Activated CD8-positive, alpha-beta memory T cell treated with anti-CD3 and anti-CD28 coated beads, Interleukin-2, amount 50 U/mL, for 48 hours (primary cell): ENCODE measurements at regions not wholly inside any gene's neighbourhood (a gene's known extent, or its start where the extent isn't known, plus 50 kb on each side); places are given as distances from the start of the nearest gene placed in this dataset.
"Not testable (repeated sequence)": the region's sequence is repeated elsewhere in the genome, so short reads cannot be mapped to it uniquely, and the experiment has no call there.

Experiments
- DNase-seq: peaks from one replicate; pipeline ENCODE4 v3.0.0-alpha.2; 2020

- DNase-seq, result no peak
These were observed 185.8 kb upstream of the IRX4 start for GRCh38 chr5:2068531-2068930.

DNA sequence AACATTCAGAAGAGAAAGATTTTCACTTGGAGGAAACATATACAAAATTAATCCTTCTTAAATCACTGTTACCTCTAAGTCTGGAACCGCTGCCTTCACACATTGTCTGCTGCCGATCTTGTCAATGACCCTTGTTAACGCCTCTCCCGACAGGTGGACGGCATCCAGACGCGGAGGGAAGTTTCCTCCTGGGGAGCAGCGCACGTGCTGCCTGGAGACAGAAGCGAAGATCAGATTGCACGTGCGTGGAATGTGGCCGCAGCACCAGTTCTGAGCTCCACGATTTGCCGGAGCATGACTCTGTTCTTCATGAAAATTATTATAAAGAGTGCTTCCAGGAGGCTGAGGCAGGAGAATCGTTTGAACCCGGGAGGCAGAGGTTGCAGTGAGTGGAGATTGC is 183.6 kb upstream of the IRX4 start:
- no peak for DNase-seq

DNA sequence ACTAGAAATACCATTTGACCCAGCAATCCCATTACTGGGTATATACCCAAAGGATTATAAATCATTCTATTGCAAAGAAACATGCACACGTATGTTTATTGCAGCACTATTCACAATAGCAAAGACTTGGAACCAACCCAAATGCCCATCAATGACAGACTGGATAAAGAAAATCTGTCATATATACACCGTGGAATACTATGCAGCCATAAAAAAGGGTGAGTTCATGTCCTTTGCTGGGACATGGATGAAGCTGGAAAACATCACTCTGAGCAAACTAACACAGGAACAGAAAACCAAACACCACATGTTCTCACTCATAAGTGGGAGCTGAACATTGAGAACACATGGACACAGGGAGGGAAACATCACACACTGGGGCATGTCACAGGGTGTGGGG is 180.7 kb upstream of the IRX4 start:
- DNase-seq, result not testable (repeated sequence)

DNA sequence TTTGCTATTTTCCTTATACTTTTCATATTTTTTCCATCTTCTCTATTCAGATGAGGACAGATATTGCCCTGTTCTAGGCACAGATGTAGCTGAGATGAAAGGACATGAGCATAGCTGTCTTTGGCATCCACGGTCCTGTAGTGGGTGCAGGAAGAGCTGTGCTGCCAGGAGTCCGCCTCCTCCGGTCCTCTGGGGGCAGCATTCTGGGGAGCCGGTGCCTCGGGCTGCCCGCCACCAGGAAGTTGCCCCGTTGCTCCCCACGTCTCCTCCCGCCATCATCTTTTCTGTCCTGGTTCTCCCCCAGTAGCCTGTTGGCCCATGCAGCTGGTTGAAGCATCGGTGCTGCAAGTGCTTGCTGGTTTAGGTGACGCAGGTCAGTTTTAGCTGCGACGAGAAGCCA is 170.0 kb upstream of the IRX4 start:
- no peak for DNase-seq

- no peak for DNase-seq
These were observed 167.2 kb upstream of the IRX4 start for GRCh38 chr5:2049876-2050275.

DNA sequence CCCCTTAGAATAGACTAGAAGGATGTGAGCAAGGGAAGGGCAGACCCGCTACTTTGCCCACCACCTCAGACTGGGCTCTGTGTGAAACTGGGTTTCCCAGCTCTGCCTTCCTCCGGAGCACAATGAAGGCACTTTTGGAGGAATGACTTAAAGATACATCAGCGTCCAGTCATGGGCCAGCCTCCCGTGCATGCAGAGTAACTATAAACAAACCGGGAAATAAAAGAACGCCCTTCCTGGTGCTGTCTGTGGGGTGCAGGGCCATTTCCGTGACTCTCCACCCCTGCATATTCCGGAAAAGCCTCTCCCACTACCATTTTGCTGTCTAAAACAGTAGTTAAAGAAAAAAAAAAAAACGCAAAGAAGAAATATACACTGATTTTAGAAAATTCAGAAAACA is 165.9 kb upstream of the IRX4 start:
- no peak for DNase-seq

DNA sequence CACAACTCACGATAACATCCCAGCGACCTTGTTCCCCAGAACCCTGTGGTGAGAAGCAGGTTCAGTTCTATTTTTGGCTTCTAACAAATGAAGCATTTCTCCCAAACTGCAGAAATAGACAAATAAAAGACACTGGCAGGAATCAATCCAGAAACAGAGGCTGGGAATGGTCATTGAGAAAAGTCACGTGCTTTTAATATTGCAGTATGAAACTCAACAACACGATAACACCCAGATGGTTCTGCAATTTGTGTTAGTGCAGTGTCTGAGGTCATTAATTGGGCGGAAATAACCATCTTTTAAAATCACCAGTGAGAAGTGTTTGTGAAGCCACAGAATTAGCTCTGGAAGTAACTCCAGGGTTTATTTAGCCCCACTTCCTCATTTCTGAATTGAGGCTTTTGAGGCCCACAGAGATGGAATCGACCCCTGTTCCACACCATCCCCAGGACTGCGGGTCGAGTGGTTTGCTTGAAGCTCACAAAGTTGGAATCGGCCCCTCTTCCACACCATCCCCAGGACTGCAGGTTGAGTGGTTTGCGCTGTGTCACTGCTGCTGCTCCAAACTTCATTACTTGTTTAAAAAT is 164.7 kb upstream of the IRX4 start:
- DNase-seq, result no peak

GRCh38 chr5:2044041-2044440 is 161.3 kb upstream of the IRX4 start:
- no peak for DNase-seq

- DNase-seq, result no peak
These were observed 156.4 kb upstream of the IRX4 start for GRCh38 chr5:2039180-2039531.

DNA sequence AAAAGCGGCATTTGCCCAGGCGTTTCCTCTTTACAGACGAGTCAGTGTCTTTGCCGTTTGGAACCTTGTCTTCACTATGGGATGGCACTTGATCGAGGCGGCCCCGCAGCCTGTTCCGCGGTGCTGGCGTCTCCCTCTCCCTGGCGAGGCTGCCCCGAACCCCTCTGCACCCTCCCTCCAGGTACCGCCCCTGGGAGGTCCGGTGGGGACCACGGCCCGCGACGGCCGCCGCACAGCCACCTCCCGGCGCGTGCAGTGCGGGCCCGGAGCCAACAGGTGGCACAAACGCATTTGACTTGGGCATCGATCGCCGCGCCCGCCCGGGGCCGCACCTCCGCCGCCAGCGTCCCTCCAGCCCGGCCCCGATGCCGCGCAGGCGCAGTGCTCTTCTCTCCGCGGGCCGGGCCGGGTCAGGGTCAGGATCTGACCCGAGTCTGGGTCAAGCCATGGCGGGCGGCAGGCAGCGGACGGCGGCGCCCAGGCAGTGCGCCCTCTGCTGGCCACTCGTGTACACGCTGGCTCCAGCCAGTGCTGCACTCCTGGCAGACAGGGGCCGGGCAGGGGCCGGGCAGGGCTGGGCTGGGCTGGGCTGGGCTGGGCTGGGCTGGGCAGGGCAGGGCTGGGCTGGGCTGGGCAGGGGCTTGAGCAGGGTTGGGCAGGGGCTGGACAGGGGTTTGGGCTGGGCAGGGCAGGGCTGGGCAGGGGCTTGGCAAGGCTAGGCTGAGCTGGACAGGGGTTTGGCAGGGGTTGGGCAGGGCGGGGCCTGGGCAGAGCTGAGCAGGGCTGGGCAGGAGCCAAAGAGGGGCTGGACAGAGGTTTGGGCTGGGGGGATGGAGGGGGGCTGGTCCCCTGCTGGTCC is 155.8 kb upstream of the IRX4 start:
- DNase-seq, result peak; percentile 86

- no peak for DNase-seq
These were observed 154.2 kb upstream of the IRX4 start for GRCh38 chr5:2036885-2037284.

- no peak for DNase-seq
These were observed 149.7 kb upstream of the IRX4 start for GRCh38 chr5:2032432-2032831.

- no peak for DNase-seq
These were observed 148.9 kb upstream of the IRX4 start for GRCh38 chr5:2031581-2031980.

DNA sequence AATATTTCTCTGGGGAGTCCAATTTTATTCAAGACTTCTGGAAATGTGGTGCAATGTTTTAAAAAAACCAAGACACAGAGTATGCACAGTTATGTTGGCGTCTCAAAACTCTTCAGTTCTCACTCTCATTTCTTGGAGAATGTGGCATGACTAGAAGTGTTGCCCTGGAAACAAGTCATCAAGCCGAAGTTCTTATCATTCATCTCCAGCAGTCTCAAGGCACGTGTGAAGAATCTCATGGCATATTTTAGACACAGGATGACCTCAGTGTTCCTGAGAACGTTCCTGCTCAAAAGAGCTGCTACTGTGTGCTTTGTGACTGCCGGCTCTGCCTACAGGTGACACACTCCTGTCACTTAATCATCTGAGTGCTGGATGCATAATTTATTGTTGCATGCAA is 147.4 kb upstream of the IRX4 start:
- no peak for DNase-seq

DNA sequence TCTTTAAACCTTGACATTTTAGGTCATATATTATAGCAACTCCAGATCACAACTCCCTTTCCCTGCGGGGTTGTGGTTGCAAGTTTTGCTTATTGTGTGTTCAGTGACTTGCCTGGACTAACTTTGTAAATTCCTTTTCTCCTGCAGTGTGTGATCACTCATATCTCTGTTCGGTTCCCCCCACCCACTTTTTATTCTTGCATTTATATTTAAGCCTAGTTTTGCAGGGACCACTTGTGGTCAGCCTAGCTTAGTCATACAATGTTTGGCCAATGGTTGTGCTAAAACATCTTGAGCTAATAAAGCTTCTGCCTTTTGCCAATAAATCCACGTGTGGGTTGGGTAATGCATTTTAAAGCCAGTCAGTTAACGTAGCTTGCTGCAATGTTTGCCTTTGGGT is 146.5 kb upstream of the IRX4 start:
- DNase-seq, result no peak

- DNase-seq, result no peak
These were observed 145.1 kb upstream of the IRX4 start for GRCh38 chr5:2027790-2028189.

DNA sequence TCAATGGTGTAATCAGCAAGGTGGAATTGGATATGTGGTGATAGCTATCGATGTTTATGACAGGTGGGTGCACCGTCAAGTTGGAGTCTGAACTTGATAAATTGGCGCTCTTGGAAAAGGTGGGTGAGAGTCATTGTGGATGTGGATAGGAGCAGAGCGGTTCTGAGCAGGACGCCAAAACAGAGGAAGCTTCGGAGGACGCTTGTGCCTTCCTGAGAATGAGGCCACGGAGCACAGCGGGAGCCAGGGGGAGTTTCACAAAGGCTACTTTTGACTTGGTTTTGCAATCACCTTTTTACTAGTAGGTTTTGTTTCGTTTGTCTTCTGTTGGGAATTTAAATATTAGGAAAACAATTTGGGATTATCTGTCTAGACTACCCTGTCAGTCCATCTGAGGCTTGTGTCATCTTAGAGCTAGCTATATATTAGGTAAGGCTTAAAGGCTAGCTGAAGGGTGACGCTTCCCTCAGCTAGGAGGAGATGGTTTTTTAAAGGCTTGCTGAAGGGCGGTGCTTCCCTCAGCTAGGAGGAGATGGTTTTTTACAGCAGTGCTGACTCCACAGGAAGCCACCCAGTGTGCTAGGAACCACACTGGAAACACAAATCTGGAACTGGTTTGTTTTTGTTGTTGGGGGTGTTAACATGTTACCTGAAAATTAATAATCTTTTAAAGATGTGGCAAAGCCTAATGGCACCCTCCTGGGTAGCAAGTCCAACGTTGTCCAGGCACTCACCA is 142.4 kb upstream of the IRX4 start:
- no peak for DNase-seq

DNA sequence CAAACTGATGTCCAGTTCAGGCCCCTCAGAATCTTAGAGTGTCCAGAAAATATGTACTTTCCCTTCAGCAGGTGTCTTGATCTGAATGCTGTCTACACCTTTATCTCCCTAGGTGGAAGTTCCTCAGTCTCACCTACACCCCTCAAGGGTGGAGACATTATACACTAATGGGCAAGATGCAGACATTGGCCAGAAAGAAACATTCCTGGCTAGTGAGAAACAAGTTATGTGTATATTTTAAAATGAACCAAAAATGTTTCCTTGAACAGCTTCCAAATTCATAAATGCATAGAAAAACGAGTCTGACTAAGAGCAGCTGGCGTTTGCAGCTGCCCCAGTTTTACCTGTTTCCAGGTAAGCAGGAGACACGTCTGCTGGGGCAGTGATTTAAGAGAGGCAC is 140.5 kb upstream of the IRX4 start:
- no peak for DNase-seq

DNA sequence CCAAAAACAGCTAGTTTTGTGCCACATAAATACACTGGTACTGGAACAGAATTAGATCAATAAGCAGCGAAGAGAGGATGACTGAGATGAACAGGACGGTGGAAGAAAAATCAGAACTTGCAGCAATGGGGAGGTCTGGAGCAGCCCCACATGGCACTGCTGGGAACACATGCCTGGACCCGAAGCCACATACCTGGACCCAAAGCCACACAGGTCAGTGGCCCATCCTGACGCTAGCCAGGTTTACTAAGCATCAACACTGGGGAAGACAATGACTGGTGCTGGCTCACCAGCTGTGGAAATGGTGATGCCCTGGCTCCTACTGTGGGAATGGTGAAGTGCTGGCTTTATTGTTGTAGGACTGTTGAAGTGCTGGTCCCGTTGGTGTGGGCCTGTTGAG is 139.7 kb upstream of the IRX4 start:
- DNase-seq, result no peak

- DNase-seq, result no peak
These were observed 138.9 kb upstream of the IRX4 start for GRCh38 chr5:2021484-2022176.

- DNase-seq, result no peak
These were observed 138.0 kb upstream of the IRX4 start for GRCh38 chr5:2020730-2021129.

GRCh38 chr5:2019716-2020115 is 137.0 kb upstream of the IRX4 start:
- DNase-seq, result no peak

GRCh38 chr5:2018390-2018724 is 135.6 kb upstream of the IRX4 start:
- no peak for DNase-seq
